Natural killer cell (primary cell): ENCODE measurements at regions not wholly inside any gene's neighbourhood (a gene's known extent, or its start where the extent isn't known, plus 50 kb on each side); places are given as distances from the start of the nearest gene placed in this dataset.

Experiments used
- ATAC-seq, 3 donors: fragments of 150-1000 bp in 2 of 3; fragments of 200-7000 bp in 1 of 3; cut with Tn5 transposase; 1 replicate in 1 of 3; 2 replicates in 2 of 3; pipeline ENCODE4 v1.10.0; 2021; ENCODE audit warnings: mild to moderate bottlenecking in 2 of 3, moderate library complexity in 2 of 3
- DNase-seq, 2 donors: peaks; one replicate each; pipeline versions ENCODE4 v3.0.0 to v3.0.0-alpha.2; 2013 to 2021; ENCODE audit warnings: mixed read lengths in 1 of 2
- H3K27ac ChIP-seq: one replicate; pipeline ENCODE4 v1.5.1; 2013; ENCODE audit warnings: mild to moderate bottlenecking, low read length
- H3K27me3 ChIP-seq: one replicate; pipeline ENCODE4 v1.6.1; 2013; ENCODE audit warnings: low read length; ENCODE audit not compliant: control insufficient read depth, insufficient read depth
- H3K36me3 ChIP-seq: one replicate; pipeline ENCODE4 v1.6.1; 2013; ENCODE audit warnings: low read length; ENCODE audit not compliant: control insufficient read depth, insufficient read depth
- H3K4me1 ChIP-seq: one replicate; pipeline ENCODE4 v1.6.1; 2013; ENCODE audit warnings: low read length; ENCODE audit not compliant: control insufficient read depth, insufficient read depth
- H3K4me3 ChIP-seq: one replicate; pipeline ENCODE4 v1.5.1; 2013; ENCODE audit warnings: low read length
- H3K9me3 ChIP-seq: one replicate; pipeline ENCODE4 v1.6.1; 2013; ENCODE audit warnings: low read length; ENCODE audit not compliant: control insufficient read depth, insufficient read depth
- H3K27ac Mint-ChIP-seq, 2 donors: one replicate each; pipeline ENCODE4 v1.8.0; 2022; ENCODE audit warnings: mild to moderate bottlenecking in 2 of 2, mixed read lengths in 2 of 2, moderate library complexity in 1 of 2
- H3K27me3 Mint-ChIP-seq, 2 donors: one replicate each; pipeline ENCODE4 v1.8.0; 2022; ENCODE audit warnings: low read depth in 2 of 2, mixed read lengths in 2 of 2
- H3K36me3 Mint-ChIP-seq: one replicate; pipeline ENCODE4 v1.8.0; 2022; ENCODE audit warnings: mixed read lengths
- H3K4me1 Mint-ChIP-seq, 2 donors: one replicate each; pipeline ENCODE4 v1.8.0; 2022; ENCODE audit warnings: mixed read lengths in 2 of 2
- H3K4me3 Mint-ChIP-seq: one replicate; pipeline ENCODE4 v1.8.0; 2022; ENCODE audit warnings: mild to moderate bottlenecking, moderate library complexity, mixed read lengths
- H3K9me3 Mint-ChIP-seq, 2 donors: one replicate each; pipeline ENCODE4 v1.8.0; 2022; ENCODE audit warnings: mixed read lengths in 2 of 2
- CTCF ChIP-seq: fragments of 200-600 bp; IDR thresholded peaks from one replicate; pipeline ENCODE4 v1.8.0; 2022; ENCODE audit warnings: antibody characterized with exemption
- WGBS: methylation state at CpG from one replicate; pipeline ENCODE4 v1.1.7; 2013; ENCODE audit warnings: missing lambda C conversion rate; ENCODE audit not compliant: insufficient coverage; 5-methylcytosine and 5-hydroxymethylcytosine counted together
- intact Hi-C: fragments of 100-400 bp; cut with micrococcal nuclease; formaldehyde crosslinking; loops from one replicate; pipeline ENCODE4 v1.14.2; 2022

DNA sequence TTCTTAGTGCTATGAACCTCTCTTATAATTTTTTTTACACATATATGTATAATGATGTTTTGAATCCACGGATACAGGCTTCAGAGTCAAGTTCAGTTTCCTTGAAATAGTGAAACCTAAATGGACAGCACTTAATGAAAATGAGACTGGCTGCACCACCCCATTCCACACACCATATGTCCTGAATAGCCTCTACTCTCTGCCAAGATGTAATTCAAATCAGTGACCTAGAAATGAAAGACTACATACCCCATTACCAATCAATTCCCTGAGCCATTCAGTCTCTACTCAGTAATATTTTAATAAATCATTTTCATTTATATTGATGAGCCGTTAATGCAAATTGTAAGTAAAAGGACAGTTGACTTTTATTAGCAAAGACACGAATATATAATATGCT lies 614.9 kb upstream of the TMPRSS15 start:
- peaks cover 6 to 12% of the 10 kb centered on the region in 2 donors for H3K9me3 Mint-ChIP-seq
- no peaks in the 10 kb centered on the region for H3K36me3 ChIP-seq
- H3K36me3 Mint-ChIP-seq: peaks cover 4% of the 10 kb centered on the region
- H3K27ac Mint-ChIP-seq: no peak overlapping the region
- H3K27me3 Mint-ChIP-seq: no peaks in the 10 kb centered on the region
- no peaks in the 10 kb centered on the region for H3K4me1 ChIP-seq
- peaks cover 5% of the 10 kb centered on the region for H3K9me3 ChIP-seq
- ATAC-seq: no peak
- H3K4me3 ChIP-seq: no peak overlapping the region
- DNase-seq: no peak
- no peak for TF ChIP-seq CTCF
- H3K27ac ChIP-seq: no peak overlapping the region
- WGBS: 83% methylated on average over 1 of the region's 3 CpGs
- H3K27me3 ChIP-seq: no peaks in the 10 kb centered on the region
- H3K4me1 Mint-ChIP-seq: no peaks in the 10 kb centered on the region
- H3K4me3 Mint-ChIP-seq: no peak overlapping the region
- intact Hi-C loops: no loop called here

- intact Hi-C loops: no loop called here
- no peak overlapping the region for H3K27ac Mint-ChIP-seq
- no peaks in the 10 kb centered on the region for H3K4me1 Mint-ChIP-seq
- no peak overlapping the region for H3K27ac ChIP-seq
- DNase-seq (no peak), ATAC-seq (no peak)
- WGBS: no CpG with 5 or more reads among the region's 4 CpGs
- no peaks in the 10 kb centered on the region for H3K27me3 Mint-ChIP-seq
- H3K9me3 ChIP-seq: peaks cover 5% of the 10 kb centered on the region
- H3K36me3 Mint-ChIP-seq: no peaks in the 10 kb centered on the region
- H3K4me3 ChIP-seq: no peak overlapping the region
- no peak for TF ChIP-seq CTCF
- H3K9me3 Mint-ChIP-seq: peaks cover 9% of the 10 kb centered on the region in 2 donors
- H3K4me1 ChIP-seq: no peaks in the 10 kb centered on the region
- H3K4me3 Mint-ChIP-seq: no peak overlapping the region
- no peaks in the 10 kb centered on the region for H3K36me3 ChIP-seq
- no peaks in the 10 kb centered on the region for H3K27me3 ChIP-seq
Measured at GRCh38 chr21:19022978-19023377, 619.4 kb upstream of the TMPRSS15 start.

- Histone ChIP-seq H3K9me3 (no peaks in the 10 kb centered on the region), H3K27ac (no peak overlapping the region), H3K4me3 (no peak overlapping the region), H3K36me3 (no peaks in the 10 kb centered on the region), H3K27me3 (no peaks in the 10 kb centered on the region), H3K4me1 (no peaks in the 10 kb centered on the region)
- H3K36me3 Mint-ChIP-seq: no peaks in the 10 kb centered on the region
- no peak for DNase-seq
- no peak for ATAC-seq
- H3K9me3 Mint-ChIP-seq: peaks cover 13 to 20% of the 10 kb centered on the region in 2 donors
- no peak overlapping the region for H3K27ac Mint-ChIP-seq
- intact Hi-C loops: no loop called here
- no peak overlapping the region for H3K4me3 Mint-ChIP-seq
- no peaks in the 10 kb centered on the region for H3K27me3 Mint-ChIP-seq
- no peaks in the 10 kb centered on the region for H3K4me1 Mint-ChIP-seq
- no peak for TF ChIP-seq CTCF
Measured at GRCh38 chr21:19026911-19027310, 623.3 kb upstream of the TMPRSS15 start.

DNA sequence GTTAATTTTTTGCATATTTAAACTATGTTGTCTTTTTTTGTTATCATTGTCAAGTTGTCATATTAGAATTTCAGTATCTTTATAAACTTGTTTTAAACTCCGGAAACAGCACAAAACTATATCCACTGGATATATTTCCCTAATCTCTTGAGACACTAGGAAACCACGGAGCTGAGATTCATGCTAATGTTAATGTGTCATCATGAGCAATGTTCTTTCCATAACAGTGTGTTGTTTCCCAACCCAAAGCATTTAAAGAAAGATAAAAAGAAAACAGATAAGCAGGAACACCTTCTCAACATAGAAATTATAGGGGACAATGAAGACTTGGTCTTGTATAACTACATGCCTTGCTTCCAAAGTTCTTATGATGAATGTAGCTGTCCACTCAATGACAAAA lies 626.2 kb upstream of the TMPRSS15 start:
- DNase-seq: no peak
- no peaks in the 10 kb centered on the region for H3K27me3 Mint-ChIP-seq
- H3K4me3 Mint-ChIP-seq: no peak overlapping the region
- no peak for ATAC-seq
- Histone ChIP-seq H3K4me3 (no peak overlapping the region), H3K36me3 (no peaks in the 10 kb centered on the region), H3K27me3 (no peaks in the 10 kb centered on the region), H3K27ac (no peak overlapping the region), H3K9me3 (no peaks in the 10 kb centered on the region), H3K4me1 (no peaks in the 10 kb centered on the region)
- peaks cover 19 to 40% of the 10 kb centered on the region in 2 donors for H3K9me3 Mint-ChIP-seq
- no peaks in the 10 kb centered on the region for H3K4me1 Mint-ChIP-seq
- WGBS: 88% methylated on average over 2 of the region's 2 CpGs
- no peak overlapping the region for H3K27ac Mint-ChIP-seq
- intact Hi-C loops: no loop called here
- TF ChIP-seq CTCF: no peak
- H3K36me3 Mint-ChIP-seq: no peaks in the 10 kb centered on the region
